ENCODE measurements at regions not wholly inside any gene's neighbourhood (a gene's known extent, or its start where the extent isn't known, plus 50 kb on each side); places are given as distances from the start of the nearest gene placed in this dataset.

GRCh38 chr2:216792222-216793021 is 67.4 kb downstream of the TNP1 start:
- H3K4me1 ChIP-seq, result no peaks in the 10 kb centered on the region
- CTCF ChIA-PET, result interaction anchor here (0.6 kb wide), 1 partner anchor 13 kb away, joined by 3 read pairs; no protein-coding TSS in a partner anchor
- 58% methylated on average over 8 of the region's 8 CpGs for WGBS (ENCODE audit: missing lambda C conversion rate)
- DNase-seq (ENCODE audit: low read depth in 1 of 2, low spot score in 1 of 2) (no peak), ATAC-seq (no peak), FAIRE-seq (no peak)
- no peak overlapping the region for H3K4me3 ChIP-seq
- no peak overlapping the region; the same call in 2 of the 3 replicates for H3K4me2 ChIP-seq
- H3K9me3 ChIP-seq, result no peaks in the 10 kb centered on the region
- peak overlapping the region; percentile 9 to 25; a peak in 2 of 6 replicates for H3K27ac ChIP-seq
- TF ChIP-seq NR3C1 (IDR thresholded peaks at IDR 0.05) (no peak), CHD2 (IDR thresholded peaks at IDR 0.05; ENCODE audit: low read length, partially characterized antibody) (no peak), BHLHE40 (IDR thresholded peaks at IDR 0.05; ENCODE audit: low read depth, low read length) (no peak), ZFP36 (IDR thresholded peaks at IDR 0.05; ENCODE audit: borderline replicate concordance, partially characterized antibody) (no peak), E2F6 (IDR thresholded peaks at IDR 0.05; ENCODE audit: borderline replicate concordance, low read depth) (no peak), REST (IDR thresholded peaks at IDR 0.05) (no peak), HOXA7 (CRISPR knock-in tag; IDR thresholded peaks at IDR 0.05) (no peak), ZSCAN20 (CRISPR knock-in tag; IDR thresholded peaks at IDR 0.05) (no peak), NFE2L2 (conservative IDR thresholded peaks at IDR 0.05; ENCODE audit: low read length) (no peak), RARB (CRISPR knock-in tag; IDR thresholded peaks at IDR 0.05) (no peak), RFX5 (IDR thresholded peaks at IDR 0.05) (no peak), EHF (CRISPR knock-in tag; IDR thresholded peaks at IDR 0.05) (no peak), JUN (IDR thresholded peaks at IDR 0.05) (no peak), HOXB5 (CRISPR knock-in tag; IDR thresholded peaks at IDR 0.05) (no peak)
- POLR2A ChIA-PET, result no interaction called here

GRCh38 chr2:216791303-216791702 is 68.6 kb downstream of the TNP1 start:
- ATAC-seq (no peak), FAIRE-seq (no peak), DNase-seq (ENCODE audit: low read depth in 1 of 2, low spot score in 1 of 2) (no peak)
- no peak overlapping the region for H3K4me3 ChIP-seq
- H3K4me1 ChIP-seq, result no peaks in the 10 kb centered on the region
- 28% methylated on average over 2 of the region's 2 CpGs for WGBS (ENCODE audit: missing lambda C conversion rate)
- ChIA-PET CTCF (no interaction called here), POLR2A (no interaction called here)
- H3K4me2 ChIP-seq, result no peak overlapping the region
- no peaks in the 10 kb centered on the region for H3K9me3 ChIP-seq
- no peak for TF ChIP-seq RAD21 (conservative IDR thresholded peaks at IDR 0.05 in 1 of 2, IDR thresholded peaks at IDR 0.05 in 1 of 2)
- TF ChIP-seq MYC (IDR thresholded peaks at IDR 0.05; ENCODE audit: borderline replicate concordance, low read length), result no peak
- no peak for TF ChIP-seq ZC3H11A (IDR thresholded peaks at IDR 0.05)
- TF ChIP-seq PHF8 (IDR thresholded peaks at IDR 0.05; ENCODE audit: borderline replicate concordance, low read depth), result no peak
- no peak for TF ChIP-seq USF2 (IDR thresholded peaks at IDR 0.05)
- TF ChIP-seq GATA3 (IDR thresholded peaks at IDR 0.05; ENCODE audit: borderline replicate concordance), result no peak
- no peak for TF ChIP-seq KDM1A (IDR thresholded peaks at IDR 0.05; ENCODE audit: low read depth)
- TF ChIP-seq MAFK (IDR thresholded peaks at IDR 0.05; ENCODE audit: partially characterized antibody), result no peak
- TF ChIP-seq HES2 (IDR thresholded peaks at IDR 0.05), result no peak
- TF ChIP-seq FOSL2 (IDR thresholded peaks at IDR 0.05), result no peak
- no peak for TF ChIP-seq FOSL2 (CRISPR knock-in tag; IDR thresholded peaks at IDR 0.05)
- TF ChIP-seq ZFP36 (IDR thresholded peaks at IDR 0.05; ENCODE audit: borderline replicate concordance, partially characterized antibody), result no peak
- TF ChIP-seq CEBPB (IDR thresholded peaks at IDR 0.05), result no peak
- TF ChIP-seq HOXB13 (CRISPR knock-in tag; IDR thresholded peaks at IDR 0.05; ENCODE audit: low read depth), result no peak
- no peak for TF ChIP-seq FOSB (CRISPR knock-in tag; IDR thresholded peaks at IDR 0.05)
- TF ChIP-seq EP300 (IDR thresholded peaks at IDR 0.05), result no peak
- TF ChIP-seq BCL3 (IDR thresholded peaks at IDR 0.05), result no peak
- no peak for TF ChIP-seq TP53 (CRISPR knock-in tag; IDR thresholded peaks at IDR 0.05)
- TF ChIP-seq HEYL (CRISPR knock-in tag; IDR thresholded peaks at IDR 0.05), result no peak
- H3K27ac ChIP-seq, result no peak overlapping the region
